CD14-positive monocyte (primary cell): ENCODE measurements at regions not wholly inside any gene's neighbourhood (a gene's known extent, or its start where the extent isn't known, plus 50 kb on each side); places are given as distances from the start of the nearest gene placed in this dataset.

Source experiments
- DNase-seq, 3 donors: peaks; one replicate each; pipeline ENCODE4 v3.0.0-alpha.2; 2011 to 2022
- H2AFZ ChIP-seq: 2 replicates; pipeline ENCODE4 v1.6.0; 2012; ENCODE audit warnings: mild to moderate bottlenecking, low read depth, low read length, inconsistent platforms; ENCODE audit not compliant: insufficient read depth, poor library complexity, severe bottlenecking
- H3K27ac ChIP-seq, 2 donors: 1 replicate in 1 of 2; 2 replicates in 1 of 2; pipeline ENCODE4 v1.5.1; 2012 to 2013; ENCODE audit warnings: low read length in 2 of 2, control low read depth in 1 of 2, inconsistent platforms in 1 of 2, low read depth in 1 of 2, mild to moderate bottlenecking in 1 of 2
- H3K27me3 ChIP-seq, 2 donors: one replicate each; pipeline versions ENCODE4 v1.6.0 to v1.6.1; 2011 to 2013; ENCODE audit warnings: low read length in 2 of 2; ENCODE audit not compliant: control insufficient read depth in 2 of 2, insufficient read depth in 2 of 2
- H3K36me3 ChIP-seq, 2 donors: replicated peaks in 1 of 2; 1 replicate in 1 of 2; 2 replicates in 1 of 2; pipeline versions ENCODE4 v1.5.1 to v1.6.1; 2012 to 2013; ENCODE audit warnings: low read length in 2 of 2, control low read depth in 1 of 2, inconsistent platforms in 1 of 2, mild to moderate bottlenecking in 1 of 2; ENCODE audit not compliant: insufficient read depth in 2 of 2, control insufficient read depth in 1 of 2
- H3K4me1 ChIP-seq, 2 donors: 1 replicate in 1 of 2; 2 replicates in 1 of 2; pipeline versions ENCODE4 v1.5.1 to v1.6.1; 2012 to 2013; ENCODE audit warnings: low read length in 2 of 2, control low read depth in 1 of 2, inconsistent platforms in 1 of 2, mild to moderate bottlenecking in 1 of 2, moderate library complexity in 1 of 2; ENCODE audit not compliant: insufficient read depth in 2 of 2, control insufficient read depth in 1 of 2
- H3K4me2 ChIP-seq: replicated peaks from 2 replicates; pipeline ENCODE3; 2012; ENCODE audit warnings: low read length, moderate library complexity, mild to moderate bottlenecking; ENCODE audit not compliant: poor library complexity, severe bottlenecking; ENCODE audit errors: extremely low read depth
- H3K4me3 ChIP-seq, 3 experiments: fragments of 200-600 bp in 1 of 3; sonication (generic) in 1 of 3; replicated peaks in 1 of 3; 1 replicate in 2 of 3; 2 replicates in 1 of 3; pipeline ENCODE4 v1.5.1; 2011 to 2013; ENCODE audit warnings: low read length in 3 of 3, mild to moderate bottlenecking in 3 of 3, control low read depth in 2 of 3, low read depth in 2 of 3, inconsistent platforms in 1 of 3, moderate library complexity in 1 of 3
- H3K79me2 ChIP-seq: 2 replicates; pipeline ENCODE4 v1.6.0; 2012; ENCODE audit warnings: mild to moderate bottlenecking, control low read depth, inconsistent platforms, low read length, moderate library complexity; ENCODE audit not compliant: insufficient read depth
- H3K9ac ChIP-seq: 2 replicates; pipeline ENCODE4 v1.6.0; 2017; ENCODE audit warnings: low read length, mild to moderate bottlenecking; ENCODE audit not compliant: insufficient read depth, poor library complexity, severe bottlenecking
- H3K9me3 ChIP-seq, 2 donors: replicated peaks in 1 of 2; 1 replicate in 1 of 2; 2 replicates in 1 of 2; pipeline versions ENCODE4 v1.5.1 to v1.6.1; 2012 to 2013; ENCODE audit warnings: low read length in 2 of 2, control low read depth in 1 of 2; ENCODE audit not compliant: control insufficient read depth in 1 of 2, insufficient read depth in 1 of 2
- H4K20me1 ChIP-seq: 2 replicates; pipeline ENCODE4 v1.6.0; 2012; ENCODE audit warnings: mild to moderate bottlenecking, low read length, control low read depth, moderate library complexity; ENCODE audit not compliant: insufficient read depth
- H3K27ac Mint-ChIP-seq, 7 donors: one replicate each; pipeline ENCODE4 v1.8.0; 2020; ENCODE audit warnings: mild to moderate bottlenecking in 7 of 7, mixed read lengths in 7 of 7, moderate library complexity in 6 of 7, inconsistent platforms in 2 of 7
- H3K27me3 Mint-ChIP-seq, 3 donors: one replicate each; pipeline ENCODE4 v1.8.0; 2021 to 2022; ENCODE audit warnings: low read depth in 3 of 3, mild to moderate bottlenecking in 3 of 3, mixed read lengths in 3 of 3, moderate library complexity in 3 of 3, inconsistent platforms in 1 of 3
- H3K36me3 Mint-ChIP-seq, 2 donors: one replicate each; pipeline ENCODE4 v1.8.0; 2020; ENCODE audit warnings: mixed read lengths in 2 of 2, inconsistent platforms in 1 of 2, mild to moderate bottlenecking in 1 of 2
- H3K4me1 Mint-ChIP-seq: one replicate; pipeline ENCODE4 v1.8.0; 2020; ENCODE audit warnings: mild to moderate bottlenecking, mixed read lengths
- H3K4me3 Mint-ChIP-seq, 2 donors: one replicate each; pipeline ENCODE4 v1.8.0; 2020; ENCODE audit warnings: mild to moderate bottlenecking in 2 of 2, mixed read lengths in 2 of 2, moderate library complexity in 1 of 2
- H3K9me3 Mint-ChIP-seq, 7 donors: one replicate each; pipeline ENCODE4 v1.8.0; 2020 to 2022; ENCODE audit warnings: mixed read lengths in 7 of 7, mild to moderate bottlenecking in 6 of 7, moderate library complexity in 6 of 7, inconsistent platforms in 2 of 7
- CTCF ChIP-seq: fragments of 200-600 bp; IDR thresholded peaks from one replicate; pipeline ENCODE4 v1.8.0; 2022; ENCODE audit warnings: antibody characterized with exemption, mild to moderate bottlenecking
- WGBS: methylation state at CpG from one replicate; pipeline ENCODE4 v1.1.5; 2013; ENCODE audit warnings: missing lambda C conversion rate; ENCODE audit not compliant: insufficient coverage; 5-methylcytosine and 5-hydroxymethylcytosine counted together
- intact Hi-C, 2 donors: fragments of 100-400 bp; cut with micrococcal nuclease; formaldehyde crosslinking; loops; one replicate each; pipeline versions ENCODE4 v1.15.0 to v1.15.1; 2023

GRCh38 chr16:79972053-79972704 lies 371.6 kb upstream of the MAF start:
- Mint-ChIP-seq H3K4me3 (no peak overlapping the region), H3K36me3 (no peaks in the 10 kb centered on the region), H3K4me1 (peaks cover 13% of the 10 kb centered on the region), H3K27ac (no peak overlapping the region), H3K9me3 (peaks cover 0 to 2% (median 0%) of the 10 kb centered on the region in 7 donors), H3K27me3 (no peaks in the 10 kb centered on the region)
- intact Hi-C loops, result no loop called here
- Histone ChIP-seq H3K36me3 (no peaks in the 10 kb centered on the region), H3K9me3 (no peaks in the 10 kb centered on the region), H2AFZ (no peak overlapping the region), H3K4me2 (no peak overlapping the region), H3K27me3 (no peaks in the 10 kb centered on the region), H3K79me2 (no peaks in the 10 kb centered on the region), H4K20me1 (no peaks in the 10 kb centered on the region), H3K27ac (no peak overlapping the region), H3K4me3 (no peak overlapping the region), H3K9ac (no peak overlapping the region), H3K4me1 (peaks cover 0 to 7% of the 10 kb centered on the region in 2 donors)
- WGBS, result 35% methylated on average over 3 of the region's 4 CpGs
- no peak for TF ChIP-seq CTCF
- no peak for DNase-seq

GRCh38 chr16:79971237-79971572 lies 370.7 kb upstream of the MAF start:
- Mint-ChIP-seq H3K9me3 (peaks cover 0 to 2% (median 0%) of the 10 kb centered on the region in 7 donors), H3K4me1 (peaks cover 18% of the 10 kb centered on the region), H3K36me3 (no peaks in the 10 kb centered on the region), H3K27me3 (no peaks in the 10 kb centered on the region), H3K4me3 (no peak overlapping the region), H3K27ac (no peak overlapping the region)
- H3K9me3 ChIP-seq, result no peaks in the 10 kb centered on the region
- H3K27me3 ChIP-seq, result no peaks in the 10 kb centered on the region
- H3K79me2 ChIP-seq, result no peaks in the 10 kb centered on the region
- no peak overlapping the region for H3K9ac ChIP-seq
- H3K27ac ChIP-seq, result no peak overlapping the region
- H3K4me2 ChIP-seq, result no peak overlapping the region
- no peaks in the 10 kb centered on the region for H4K20me1 ChIP-seq
- H3K36me3 ChIP-seq, result no peaks in the 10 kb centered on the region
- intact Hi-C loops, result no loop called here
- H3K4me1 ChIP-seq, result peaks cover 0 to 9% of the 10 kb centered on the region in 2 donors
- no peak for DNase-seq
- no peak overlapping the region for H3K4me3 ChIP-seq
- no peak for TF ChIP-seq CTCF
- H2AFZ ChIP-seq, result no peak overlapping the region
